ENCODE measurements at regions not wholly inside any gene's neighbourhood (a gene's known extent, or its start where the extent isn't known, plus 50 kb on each side); places are given as distances from the start of the nearest gene placed in this dataset.

- H3K9me3 Mint-ChIP-seq = peaks cover 14% of the 10 kb centered on the region
- no peak for ATAC-seq
- no peak overlapping the region for H3K4me3 Mint-ChIP-seq
- H3K27ac Mint-ChIP-seq = no peak overlapping the region
- H3K4me1 Mint-ChIP-seq = no peaks in the 10 kb centered on the region
- no peak for DNase-seq (ENCODE audit: low spot score in 2 of 2)
- no peaks in the 10 kb centered on the region for H3K36me3 Mint-ChIP-seq
Observed at GRCh38 chr7:110356438-110356837, 734.5 kb upstream of the LRRN3 start.

GRCh38 chr7:110358028-110358427 lies 732.9 kb upstream of the LRRN3 start:
- H3K4me1 Mint-ChIP-seq = no peaks in the 10 kb centered on the region
- no peak overlapping the region for H3K4me3 Mint-ChIP-seq
- H3K27ac Mint-ChIP-seq = no peak overlapping the region
- peaks cover 23% of the 10 kb centered on the region for H3K9me3 Mint-ChIP-seq
- no peak for ATAC-seq
- no peak for DNase-seq (ENCODE audit: low spot score in 2 of 2)
- H3K36me3 Mint-ChIP-seq = no peaks in the 10 kb centered on the region

- Mint-ChIP-seq H3K36me3 (no peaks in the 10 kb centered on the region), H3K4me3 (no peak overlapping the region), H3K27ac (no peak overlapping the region), H3K9me3 (peaks cover 11% of the 10 kb centered on the region), H3K4me1 (no peaks in the 10 kb centered on the region)
- ATAC-seq (no peak), DNase-seq (ENCODE audit: low spot score in 2 of 2) (no peak)
Observed at GRCh38 chr7:110371709-110372108, 719.2 kb upstream of the LRRN3 start.

GRCh38 chr7:110372685-110373084 lies 718.2 kb upstream of the LRRN3 start:
- no peak for DNase-seq (ENCODE audit: low spot score in 2 of 2)
- Mint-ChIP-seq H3K27ac (no peak overlapping the region), H3K4me1 (no peaks in the 10 kb centered on the region), H3K4me3 (no peak overlapping the region), H3K36me3 (no peaks in the 10 kb centered on the region), H3K9me3 (peaks cover 11% of the 10 kb centered on the region)
- ATAC-seq = no peak

GRCh38 chr7:110373416-110373815 lies 717.5 kb upstream of the LRRN3 start:
- Mint-ChIP-seq H3K4me3 (no peak overlapping the region), H3K36me3 (no peaks in the 10 kb centered on the region), H3K27ac (no peak overlapping the region), H3K9me3 (peaks cover 11% of the 10 kb centered on the region), H3K4me1 (no peaks in the 10 kb centered on the region)
- DNase-seq (ENCODE audit: low spot score in 2 of 2) (no peak), ATAC-seq (no peak)

GRCh38 chr7:110373859-110374258 lies 717.1 kb upstream of the LRRN3 start:
- H3K4me3 Mint-ChIP-seq = no peak overlapping the region
- no peak for ATAC-seq
- DNase-seq (ENCODE audit: low spot score in 2 of 2) = no peak

GRCh38 chr7:110375068-110375467 lies 715.9 kb upstream of the LRRN3 start:
- H3K36me3 Mint-ChIP-seq = no peaks in the 10 kb centered on the region
- H3K27ac Mint-ChIP-seq = no peak overlapping the region
- ATAC-seq (no peak), DNase-seq (ENCODE audit: low spot score in 2 of 2) (no peak)
- peaks cover 7% of the 10 kb centered on the region for H3K9me3 Mint-ChIP-seq
- H3K4me3 Mint-ChIP-seq = no peak overlapping the region
- H3K4me1 Mint-ChIP-seq = no peaks in the 10 kb centered on the region

More at GRCh38 chr7:110373859-110374258, 717.1 kb upstream of the LRRN3 start:
- Mint-ChIP-seq H3K9me3 (peaks cover 11% of the 10 kb centered on the region), H3K36me3 (no peaks in the 10 kb centered on the region), H3K27ac (no peak overlapping the region), H3K4me1 (no peaks in the 10 kb centered on the region)

- no peaks in the 10 kb centered on the region for H3K36me3 Mint-ChIP-seq
- ATAC-seq (no peak), DNase-seq (ENCODE audit: low spot score in 2 of 2) (no peak)
- H3K27ac Mint-ChIP-seq = no peak overlapping the region
- H3K4me1 Mint-ChIP-seq = no peaks in the 10 kb centered on the region
- H3K4me3 Mint-ChIP-seq = no peak overlapping the region
- peaks cover 3% of the 10 kb centered on the region for H3K9me3 Mint-ChIP-seq
Observed at GRCh38 chr7:110382736-110383135, 708.2 kb upstream of the LRRN3 start.

- Mint-ChIP-seq H3K4me3 (no peak overlapping the region), H3K27ac (no peak overlapping the region), H3K4me1 (no peaks in the 10 kb centered on the region), H3K9me3 (peaks cover 3% of the 10 kb centered on the region), H3K36me3 (no peaks in the 10 kb centered on the region)
- no peak for ATAC-seq
- DNase-seq (ENCODE audit: low spot score in 2 of 2) = no peak
Observed at GRCh38 chr7:110386006-110386405, 704.9 kb upstream of the LRRN3 start.

GRCh38 chr7:110386913-110387312 lies 704.0 kb upstream of the LRRN3 start:
- Mint-ChIP-seq H3K9me3 (peaks cover 3% of the 10 kb centered on the region), H3K27ac (no peak overlapping the region), H3K36me3 (no peaks in the 10 kb centered on the region), H3K4me3 (no peak overlapping the region), H3K4me1 (no peaks in the 10 kb centered on the region)
- ATAC-seq (no peak), DNase-seq (ENCODE audit: low spot score in 2 of 2) (no peak)

GRCh38 chr7:110387689-110388088 lies 703.2 kb upstream of the LRRN3 start:
- no peak for DNase-seq (ENCODE audit: low spot score in 2 of 2)
- no peak overlapping the region for H3K27ac Mint-ChIP-seq
- ATAC-seq = no peak
- H3K36me3 Mint-ChIP-seq = no peaks in the 10 kb centered on the region
- H3K9me3 Mint-ChIP-seq = peaks cover 3% of the 10 kb centered on the region
- H3K4me1 Mint-ChIP-seq = no peaks in the 10 kb centered on the region
- no peak overlapping the region for H3K4me3 Mint-ChIP-seq

- Mint-ChIP-seq H3K4me3 (no peak overlapping the region), H3K9me3 (peaks cover 3% of the 10 kb centered on the region), H3K4me1 (no peaks in the 10 kb centered on the region), H3K27ac (no peak overlapping the region), H3K36me3 (no peaks in the 10 kb centered on the region)
- ATAC-seq (no peak), DNase-seq (ENCODE audit: low spot score in 2 of 2) (no peak)
Observed at GRCh38 chr7:110388457-110388856, 702.5 kb upstream of the LRRN3 start.

- peaks cover 6% of the 10 kb centered on the region for H3K9me3 Mint-ChIP-seq
- ATAC-seq (no peak), DNase-seq (ENCODE audit: low spot score in 2 of 2) (no peak)
- H3K27ac Mint-ChIP-seq = no peak overlapping the region
- H3K36me3 Mint-ChIP-seq = no peaks in the 10 kb centered on the region
- no peaks in the 10 kb centered on the region for H3K4me1 Mint-ChIP-seq
- H3K4me3 Mint-ChIP-seq = no peak overlapping the region
Observed at GRCh38 chr7:110396021-110396420, 694.9 kb upstream of the LRRN3 start.

GRCh38 chr7:110397927-110398660 lies 692.8 kb upstream of the LRRN3 start:
- no peaks in the 10 kb centered on the region for H3K36me3 Mint-ChIP-seq
- H3K4me1 Mint-ChIP-seq = no peaks in the 10 kb centered on the region
- H3K27ac Mint-ChIP-seq = no peak overlapping the region
- DNase-seq (ENCODE audit: low spot score in 2 of 2) (no peak), ATAC-seq (no peak)
- no peak overlapping the region for H3K4me3 Mint-ChIP-seq
- H3K9me3 Mint-ChIP-seq = peaks cover 6% of the 10 kb centered on the region

- Mint-ChIP-seq H3K4me1 (no peaks in the 10 kb centered on the region), H3K36me3 (no peaks in the 10 kb centered on the region), H3K4me3 (no peak overlapping the region), H3K9me3 (peaks cover 6% of the 10 kb centered on the region), H3K27ac (no peak overlapping the region)
- ATAC-seq (no peak), DNase-seq (ENCODE audit: low spot score in 2 of 2) (no peak)
Observed at GRCh38 chr7:110399421-110399820, 691.5 kb upstream of the LRRN3 start.

- ATAC-seq (no peak), DNase-seq (ENCODE audit: low spot score in 2 of 2) (no peak)
- Mint-ChIP-seq H3K4me3 (no peak overlapping the region), H3K4me1 (no peaks in the 10 kb centered on the region), H3K36me3 (no peaks in the 10 kb centered on the region), H3K9me3 (peaks cover 3% of the 10 kb centered on the region), H3K27ac (no peak overlapping the region)
Observed at GRCh38 chr7:110400411-110400810, 690.5 kb upstream of the LRRN3 start.

- Mint-ChIP-seq H3K36me3 (no peaks in the 10 kb centered on the region), H3K4me3 (no peak overlapping the region), H3K9me3 (peaks cover 3% of the 10 kb centered on the region), H3K4me1 (no peaks in the 10 kb centered on the region), H3K27ac (no peak overlapping the region)
- ATAC-seq (no peak), DNase-seq (ENCODE audit: low spot score in 2 of 2) (no peak)
Observed at GRCh38 chr7:110407242-110407641, 683.7 kb upstream of the LRRN3 start.
